ENCODE measurements at regions not wholly inside any gene's neighbourhood (a gene's known extent, or its start where the extent isn't known, plus 50 kb on each side); places are given as distances from the start of the nearest gene placed in this dataset.

- BruUV-seq (replicated peaks): no TSS peak
- no peak overlapping the region for H3K27ac ChIP-seq (ENCODE audit: low read depth, low read length, poor library complexity, severe bottlenecking)
- H2AFZ ChIP-seq (ENCODE audit: low read length): no peak overlapping the region
- H3K9me2 ChIP-seq (ENCODE audit: insufficient read depth, low read length): no peaks in the 10 kb centered on the region
- DNase-seq (ENCODE audit: low spot score): no peak
- no peaks in the 10 kb centered on the region for H4K20me1 ChIP-seq (ENCODE audit: insufficient read depth, low read length)
- H3K4me3 ChIP-seq (ENCODE audit: low read depth, low read length, poor library complexity, severe bottlenecking): no peak overlapping the region
- peaks cover 14% of the 10 kb centered on the region for H3K4me1 ChIP-seq (ENCODE audit: insufficient read depth, low read length, poor library complexity, severe bottlenecking)
- intact Hi-C loops (cut with micrococcal nuclease; ENCODE audit: unreplicated experiment): loop anchor here (10.0 kb wide), 1 partner anchor 916 kb away; no protein-coding TSS in a partner anchor
- no peak overlapping the region for H3K4me2 ChIP-seq (ENCODE audit: low read length)
- TF ChIP-seq CTCF (conservative IDR thresholded peaks at IDR 0.05; ENCODE audit: low read length) (no peak), EZH2phosphoT487 (IDR thresholded peaks at IDR 0.05; ENCODE audit: borderline replicate concordance, low read depth, low read length) (no peak)
- no peaks in the 10 kb centered on the region for H3K9me3 ChIP-seq (ENCODE audit: low read length)
- no peaks in the 10 kb centered on the region for H3K79me2 ChIP-seq (ENCODE audit: insufficient read depth, low read depth, low read length)
- ChIA-PET CTCF (ENCODE audit: unreplicated experiment) (no interaction called here), POLR2A (no interaction called here)
- H3K36me3 ChIP-seq (ENCODE audit: insufficient read depth, low read length): no peaks in the 10 kb centered on the region
Measured at GRCh38 chr3:182240474-182240873, 528.7 kb downstream of the SOX2 start.

GRCh38 chr3:182241196-182241765 is 529.6 kb downstream of the SOX2 start:
- ChIA-PET POLR2A (interaction anchor here (1.0 kb wide), 1 partner anchor 8 kb away, joined by 3 read pairs; no protein-coding TSS in a partner anchor), CTCF (ENCODE audit: unreplicated experiment) (no interaction called here)
- Histone ChIP-seq H3K27ac (ENCODE audit: low read depth, low read length, poor library complexity, severe bottlenecking) (no peak overlapping the region), H3K79me2 (ENCODE audit: insufficient read depth, low read depth, low read length) (no peaks in the 10 kb centered on the region), H3K4me2 (ENCODE audit: low read length) (no peak overlapping the region), H4K20me1 (ENCODE audit: insufficient read depth, low read length) (no peaks in the 10 kb centered on the region), H3K4me1 (ENCODE audit: insufficient read depth, low read length, poor library complexity, severe bottlenecking) (peaks cover 12% of the 10 kb centered on the region), H3K4me3 (ENCODE audit: low read depth, low read length, poor library complexity, severe bottlenecking) (no peak overlapping the region), H3K36me3 (ENCODE audit: insufficient read depth, low read length) (no peaks in the 10 kb centered on the region; the same call in 1 of the 2 replicates), H2AFZ (ENCODE audit: low read length) (no peak overlapping the region), H3K9me3 (ENCODE audit: low read length) (no peaks in the 10 kb centered on the region), H3K9me2 (ENCODE audit: insufficient read depth, low read length) (no peaks in the 10 kb centered on the region)
- BruUV-seq (replicated peaks): no TSS peak
- no peak for DNase-seq (ENCODE audit: low spot score)
- no peak for TF ChIP-seq EZH2phosphoT487 (IDR thresholded peaks at IDR 0.05; ENCODE audit: borderline replicate concordance, low read depth, low read length)
- intact Hi-C loops (cut with micrococcal nuclease; ENCODE audit: unreplicated experiment): loop anchor here (10.0 kb wide), 1 partner anchor 916 kb away; no protein-coding TSS in a partner anchor

GRCh38 chr3:182241766-182242488 is 530.2 kb downstream of the SOX2 start:
- no peak overlapping the region for H3K27ac ChIP-seq (ENCODE audit: low read depth, low read length, poor library complexity, severe bottlenecking)
- H3K79me2 ChIP-seq (ENCODE audit: insufficient read depth, low read depth, low read length): no peaks in the 10 kb centered on the region

More at GRCh38 chr3:182241766-182242488, 530.2 kb downstream of the SOX2 start:
- Histone ChIP-seq H3K4me3 (ENCODE audit: low read depth, low read length, poor library complexity, severe bottlenecking) (no peak overlapping the region), H2AFZ (ENCODE audit: low read length) (no peak overlapping the region), H3K9me2 (ENCODE audit: insufficient read depth, low read length) (no peaks in the 10 kb centered on the region), H3K9me3 (ENCODE audit: low read length) (no peaks in the 10 kb centered on the region), H4K20me1 (ENCODE audit: insufficient read depth, low read length) (no peaks in the 10 kb centered on the region), H3K36me3 (ENCODE audit: insufficient read depth, low read length) (no peaks in the 10 kb centered on the region; the same call in 1 of the 2 replicates), H3K4me2 (ENCODE audit: low read length) (no peak overlapping the region), H3K4me1 (ENCODE audit: insufficient read depth, low read length, poor library complexity, severe bottlenecking) (peaks cover 7% of the 10 kb centered on the region)
- no peak for DNase-seq (ENCODE audit: low spot score)
- TF ChIP-seq EZH2phosphoT487 (IDR thresholded peaks at IDR 0.05; ENCODE audit: borderline replicate concordance, low read depth, low read length) (no peak), CTCF (conservative IDR thresholded peaks at IDR 0.05; ENCODE audit: low read length) (no peak)
- ChIA-PET CTCF (ENCODE audit: unreplicated experiment) (no interaction called here), POLR2A (interaction anchor here (0.8 to 1.0 kb wide), 2 partner anchors 9 to 11 kb away, joined by 3 read pairs; no protein-coding TSS in a partner anchor)
- BruUV-seq (replicated peaks): no TSS peak
- intact Hi-C loops (cut with micrococcal nuclease; ENCODE audit: unreplicated experiment): loop anchor here (10.0 kb wide), 1 partner anchor 917 kb away; no protein-coding TSS in a partner anchor
